ENCODE measurements at regions not wholly inside any gene's neighbourhood (a gene's known extent, or its start where the extent isn't known, plus 50 kb on each side); places are given as distances from the start of the nearest gene placed in this dataset.

DNA sequence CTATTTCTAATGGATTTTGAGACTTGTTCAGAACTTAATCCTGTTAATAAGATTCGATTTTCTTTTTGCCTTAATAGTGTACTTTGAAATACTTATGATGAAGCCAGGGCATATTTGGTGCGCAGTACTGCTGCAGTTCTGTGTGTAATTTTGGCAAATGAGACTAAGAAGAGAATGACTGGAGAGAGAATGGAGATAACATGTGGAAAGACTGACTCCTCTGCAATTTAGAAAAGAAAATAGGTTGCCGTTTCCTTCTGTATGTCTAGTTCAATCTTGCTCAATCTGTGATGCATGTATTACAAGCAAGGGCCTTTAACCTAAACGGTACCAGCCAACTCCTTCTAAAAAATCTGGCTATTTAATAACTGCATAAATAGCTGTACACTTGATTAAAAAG, 285.1 kb upstream of the CDH11 start:
- DNase-seq = no peak
- no peaks in the 10 kb centered on the region for H3K4me1 ChIP-seq (ENCODE audit: control insufficient read depth, insufficient read depth, low read length, poor library complexity, severe bottlenecking)
- no peak overlapping the region for H3K4me3 ChIP-seq (ENCODE audit: insufficient read depth, low read depth, low read length, poor library complexity, severe bottlenecking)
- H3K27me3 ChIP-seq (replicated peaks; ENCODE audit: control insufficient read depth, insufficient read depth, low read length, poor library complexity, severe bottlenecking) = no peaks in the 10 kb centered on the region
- H3K9me3 ChIP-seq (ENCODE audit: control insufficient read depth, low read length) = no peaks in the 10 kb centered on the region
- H3K36me3 ChIP-seq (ENCODE audit: control insufficient read depth, insufficient read depth, low read length) = no peaks in the 10 kb centered on the region
- no peak overlapping the region for H3K27ac ChIP-seq (ENCODE audit: insufficient read depth, low read length, poor library complexity, severe bottlenecking)

GRCh38 chr16:65406116-65406515, 284.3 kb upstream of the CDH11 start:
- DNase-seq = no peak

DNA sequence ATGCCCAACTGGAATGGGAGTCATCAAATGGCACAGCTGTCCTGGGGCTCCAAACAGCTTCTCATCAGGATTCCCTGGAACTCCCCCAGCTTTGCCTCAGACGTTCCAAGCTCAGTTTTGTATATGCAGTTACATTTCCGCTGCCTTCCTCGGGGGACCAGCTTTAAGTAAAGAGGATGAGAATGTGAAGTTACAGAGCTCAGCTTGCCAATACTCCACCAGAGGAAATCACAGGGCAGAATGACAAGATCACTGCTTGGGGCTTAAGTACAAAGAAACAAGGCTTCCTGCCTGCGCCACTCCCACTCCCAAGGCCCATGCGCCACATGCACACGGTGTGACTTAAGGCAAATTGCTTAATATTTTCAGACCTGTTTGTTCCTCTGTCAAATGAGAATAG, 272.4 kb upstream of the CDH11 start:
- Histone ChIP-seq H3K36me3 (ENCODE audit: control insufficient read depth, insufficient read depth, low read length) (no peaks in the 10 kb centered on the region), H3K27ac (ENCODE audit: insufficient read depth, low read length, poor library complexity, severe bottlenecking) (no peak overlapping the region)

More at GRCh38 chr16:65406116-65406515, 284.3 kb upstream of the CDH11 start:
- Histone ChIP-seq H3K27me3 (replicated peaks; ENCODE audit: control insufficient read depth, insufficient read depth, low read length, poor library complexity, severe bottlenecking) (no peaks in the 10 kb centered on the region), H3K36me3 (ENCODE audit: control insufficient read depth, insufficient read depth, low read length) (no peaks in the 10 kb centered on the region), H3K9me3 (ENCODE audit: control insufficient read depth, low read length) (no peaks in the 10 kb centered on the region), H3K4me1 (ENCODE audit: control insufficient read depth, insufficient read depth, low read length, poor library complexity, severe bottlenecking) (no peaks in the 10 kb centered on the region), H3K27ac (ENCODE audit: insufficient read depth, low read length, poor library complexity, severe bottlenecking) (no peak overlapping the region), H3K4me3 (ENCODE audit: insufficient read depth, low read depth, low read length, poor library complexity, severe bottlenecking) (no peak overlapping the region)

GRCh38 chr16:65392806-65393565, 271.1 kb upstream of the CDH11 start:
- Histone ChIP-seq H3K36me3 (ENCODE audit: control insufficient read depth, insufficient read depth, low read length) (no peaks in the 10 kb centered on the region), H3K4me1 (ENCODE audit: control insufficient read depth, insufficient read depth, low read length, poor library complexity, severe bottlenecking) (no peaks in the 10 kb centered on the region), H3K27ac (ENCODE audit: insufficient read depth, low read length, poor library complexity, severe bottlenecking) (no peak overlapping the region), H3K4me3 (ENCODE audit: insufficient read depth, low read depth, low read length, poor library complexity, severe bottlenecking) (no peak overlapping the region), H3K27me3 (replicated peaks; ENCODE audit: control insufficient read depth, insufficient read depth, low read length, poor library complexity, severe bottlenecking) (no peaks in the 10 kb centered on the region), H3K9me3 (ENCODE audit: control insufficient read depth, low read length) (no peaks in the 10 kb centered on the region)
- no peak for DNase-seq

More for the DNA sequence above, 272.4 kb upstream of the CDH11 start:
- Histone ChIP-seq H3K9me3 (ENCODE audit: control insufficient read depth, low read length) (no peaks in the 10 kb centered on the region), H3K4me3 (ENCODE audit: insufficient read depth, low read depth, low read length, poor library complexity, severe bottlenecking) (no peak overlapping the region), H3K27me3 (replicated peaks; ENCODE audit: control insufficient read depth, insufficient read depth, low read length, poor library complexity, severe bottlenecking) (no peaks in the 10 kb centered on the region), H3K4me1 (ENCODE audit: control insufficient read depth, insufficient read depth, low read length, poor library complexity, severe bottlenecking) (no peaks in the 10 kb centered on the region)
- DNase-seq = no peak

DNA sequence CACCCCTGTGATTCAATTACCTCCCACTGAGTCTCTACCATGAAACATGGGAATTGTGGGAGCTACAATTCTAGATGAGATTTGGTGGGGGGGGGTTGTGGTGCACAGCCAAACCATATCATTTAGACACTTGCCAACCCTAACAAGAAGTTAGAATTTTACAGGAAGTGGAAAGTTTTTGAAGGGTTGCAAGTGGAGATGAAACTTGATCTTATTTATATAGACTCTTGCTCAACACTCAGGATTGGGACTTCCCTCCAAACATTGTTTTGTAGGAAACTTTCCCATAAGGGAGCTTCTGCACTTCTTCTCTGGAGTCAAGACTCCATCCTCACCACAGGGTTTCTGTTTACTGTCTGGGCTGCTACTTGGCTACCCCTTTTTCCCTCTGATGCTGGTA, 266.7 kb upstream of the CDH11 start:
- H3K9me3 ChIP-seq (ENCODE audit: control insufficient read depth, low read length) = no peaks in the 10 kb centered on the region
- no peaks in the 10 kb centered on the region for H3K4me1 ChIP-seq (ENCODE audit: control insufficient read depth, insufficient read depth, low read length, poor library complexity, severe bottlenecking)
- no peak overlapping the region for H3K27ac ChIP-seq (ENCODE audit: insufficient read depth, low read length, poor library complexity, severe bottlenecking)
- no peaks in the 10 kb centered on the region for H3K36me3 ChIP-seq (ENCODE audit: control insufficient read depth, insufficient read depth, low read length)
- no peak for DNase-seq
- H3K27me3 ChIP-seq (replicated peaks; ENCODE audit: control insufficient read depth, insufficient read depth, low read length, poor library complexity, severe bottlenecking) = no peaks in the 10 kb centered on the region
- H3K4me3 ChIP-seq (ENCODE audit: insufficient read depth, low read depth, low read length, poor library complexity, severe bottlenecking) = no peak overlapping the region

DNA sequence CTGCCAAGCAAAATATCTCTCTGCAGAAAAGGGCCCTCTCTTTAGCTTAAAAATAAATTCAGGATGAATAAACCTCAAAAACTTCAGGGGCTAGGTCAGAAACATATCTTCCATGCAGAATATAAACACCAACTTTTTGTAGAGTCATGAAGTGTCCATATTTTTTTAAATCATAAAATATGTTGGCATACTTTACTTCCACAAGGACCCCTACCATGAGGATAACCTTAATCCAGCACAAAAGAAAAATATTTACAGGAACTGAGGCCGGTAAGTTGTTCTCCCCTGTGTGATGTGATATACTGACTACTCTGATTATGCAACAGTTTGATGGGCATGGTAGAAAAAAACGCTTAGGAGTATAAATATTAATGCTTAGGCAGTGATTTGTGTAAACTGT, 264.8 kb upstream of the CDH11 start:
- no peak for DNase-seq

DNA sequence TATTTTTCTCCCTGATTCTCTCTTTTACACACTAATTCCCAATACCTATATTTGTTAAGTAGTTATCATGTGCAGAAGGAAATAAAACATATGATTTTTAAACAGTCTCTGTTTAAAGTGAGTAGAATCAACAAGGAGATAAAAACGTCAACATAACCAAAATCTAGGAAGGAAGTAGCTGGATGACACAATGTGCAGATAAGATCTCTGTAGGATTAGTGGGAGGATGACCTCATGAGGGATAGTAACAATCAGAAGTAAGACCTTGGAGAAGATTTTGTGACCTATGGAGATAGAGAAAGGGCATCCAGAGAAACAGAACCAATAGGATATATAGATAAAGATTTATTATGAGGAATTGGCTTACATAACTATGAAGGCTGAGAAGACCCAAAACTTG, 262.6 kb upstream of the CDH11 start:
- H3K4me3 ChIP-seq (ENCODE audit: insufficient read depth, low read depth, low read length, poor library complexity, severe bottlenecking) = no peak overlapping the region
- no peak overlapping the region for H3K27ac ChIP-seq (ENCODE audit: insufficient read depth, low read length, poor library complexity, severe bottlenecking)
- no peaks in the 10 kb centered on the region for H3K9me3 ChIP-seq (ENCODE audit: control insufficient read depth, low read length)
- H3K27me3 ChIP-seq (replicated peaks; ENCODE audit: control insufficient read depth, insufficient read depth, low read length, poor library complexity, severe bottlenecking) = no peaks in the 10 kb centered on the region
- H3K36me3 ChIP-seq (ENCODE audit: control insufficient read depth, insufficient read depth, low read length) = no peaks in the 10 kb centered on the region
- H3K4me1 ChIP-seq (ENCODE audit: control insufficient read depth, insufficient read depth, low read length, poor library complexity, severe bottlenecking) = no peaks in the 10 kb centered on the region
- no peak for DNase-seq

More for the DNA sequence above, 264.8 kb upstream of the CDH11 start:
- Histone ChIP-seq H3K4me3 (ENCODE audit: insufficient read depth, low read depth, low read length, poor library complexity, severe bottlenecking) (no peak overlapping the region), H3K27ac (ENCODE audit: insufficient read depth, low read length, poor library complexity, severe bottlenecking) (no peak overlapping the region), H3K27me3 (replicated peaks; ENCODE audit: control insufficient read depth, insufficient read depth, low read length, poor library complexity, severe bottlenecking) (no peaks in the 10 kb centered on the region), H3K36me3 (ENCODE audit: control insufficient read depth, insufficient read depth, low read length) (no peaks in the 10 kb centered on the region), H3K4me1 (ENCODE audit: control insufficient read depth, insufficient read depth, low read length, poor library complexity, severe bottlenecking) (no peaks in the 10 kb centered on the region), H3K9me3 (ENCODE audit: control insufficient read depth, low read length) (no peaks in the 10 kb centered on the region)

DNA sequence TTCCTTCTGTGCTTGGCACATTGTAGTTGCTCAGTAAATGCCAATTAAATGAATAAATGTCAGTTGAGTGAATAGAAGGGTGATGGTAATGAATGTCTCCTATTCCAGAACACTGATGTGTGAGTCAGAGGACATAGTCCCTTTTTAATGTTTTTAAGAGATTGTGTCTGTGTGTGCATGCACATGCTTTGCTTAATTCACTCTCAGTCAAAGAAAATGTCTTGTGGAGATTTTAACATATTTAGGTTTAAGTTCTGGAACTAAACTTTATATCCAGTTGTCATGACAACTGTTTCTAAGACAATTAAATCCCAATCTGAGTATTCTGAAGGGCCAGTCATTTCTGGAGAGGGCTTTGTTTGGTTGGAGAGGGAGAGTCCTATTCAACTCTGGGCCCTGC, 255.3 kb upstream of the CDH11 start:
- no peak overlapping the region for H3K27ac ChIP-seq (ENCODE audit: insufficient read depth, low read length, poor library complexity, severe bottlenecking)
- no peaks in the 10 kb centered on the region for H3K9me3 ChIP-seq (ENCODE audit: control insufficient read depth, low read length)
- H3K4me1 ChIP-seq (ENCODE audit: control insufficient read depth, insufficient read depth, low read length, poor library complexity, severe bottlenecking) = no peaks in the 10 kb centered on the region
- H3K27me3 ChIP-seq (replicated peaks; ENCODE audit: control insufficient read depth, insufficient read depth, low read length, poor library complexity, severe bottlenecking) = no peaks in the 10 kb centered on the region
- H3K4me3 ChIP-seq (ENCODE audit: insufficient read depth, low read depth, low read length, poor library complexity, severe bottlenecking) = no peak overlapping the region
- H3K36me3 ChIP-seq (ENCODE audit: control insufficient read depth, insufficient read depth, low read length) = no peaks in the 10 kb centered on the region
- no peak for DNase-seq

DNA sequence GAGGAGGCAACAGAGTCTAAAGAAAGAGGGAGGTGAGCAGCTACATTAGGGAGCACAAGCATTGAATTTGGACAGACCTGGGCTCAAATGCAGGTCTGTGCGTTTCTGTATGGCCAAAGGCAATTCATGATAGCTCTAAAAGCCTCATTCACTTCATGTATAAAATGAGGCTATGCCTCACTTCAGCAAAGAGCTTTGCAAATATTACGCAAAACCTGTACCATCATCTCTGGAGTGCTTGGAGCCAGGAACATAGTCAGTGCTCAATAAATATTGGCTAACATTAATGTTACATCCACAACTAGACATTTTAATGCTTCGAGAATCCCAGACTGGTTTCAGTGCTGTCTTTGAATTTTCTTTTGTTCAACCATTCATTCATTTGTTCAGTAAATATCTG, 254.7 kb upstream of the CDH11 start:
- Histone ChIP-seq H3K27me3 (replicated peaks; ENCODE audit: control insufficient read depth, insufficient read depth, low read length, poor library complexity, severe bottlenecking) (no peaks in the 10 kb centered on the region), H3K9me3 (ENCODE audit: control insufficient read depth, low read length) (no peaks in the 10 kb centered on the region), H3K36me3 (ENCODE audit: control insufficient read depth, insufficient read depth, low read length) (no peaks in the 10 kb centered on the region), H3K4me1 (ENCODE audit: control insufficient read depth, insufficient read depth, low read length, poor library complexity, severe bottlenecking) (no peaks in the 10 kb centered on the region), H3K4me3 (ENCODE audit: insufficient read depth, low read depth, low read length, poor library complexity, severe bottlenecking) (no peak overlapping the region), H3K27ac (ENCODE audit: insufficient read depth, low read length, poor library complexity, severe bottlenecking) (no peak overlapping the region)
- DNase-seq = no peak

- H3K27me3 ChIP-seq (replicated peaks; ENCODE audit: control insufficient read depth, insufficient read depth, low read length, poor library complexity, severe bottlenecking) = no peaks in the 10 kb centered on the region
- H3K4me3 ChIP-seq (ENCODE audit: insufficient read depth, low read depth, low read length, poor library complexity, severe bottlenecking) = no peak overlapping the region
- no peaks in the 10 kb centered on the region for H3K9me3 ChIP-seq (ENCODE audit: control insufficient read depth, low read length)
- DNase-seq = no peak
- H3K27ac ChIP-seq (ENCODE audit: insufficient read depth, low read length, poor library complexity, severe bottlenecking) = no peak overlapping the region
- H3K4me1 ChIP-seq (ENCODE audit: control insufficient read depth, insufficient read depth, low read length, poor library complexity, severe bottlenecking) = no peaks in the 10 kb centered on the region
- H3K36me3 ChIP-seq (ENCODE audit: control insufficient read depth, insufficient read depth, low read length) = no peaks in the 10 kb centered on the region
Measured at GRCh38 chr16:65375651-65376050, 253.8 kb upstream of the CDH11 start.
